ENCODE measurements at regions not wholly inside any gene's neighbourhood (a gene's known extent, or its start where the extent isn't known, plus 50 kb on each side); places are given as distances from the start of the nearest gene placed in this dataset.

DNA sequence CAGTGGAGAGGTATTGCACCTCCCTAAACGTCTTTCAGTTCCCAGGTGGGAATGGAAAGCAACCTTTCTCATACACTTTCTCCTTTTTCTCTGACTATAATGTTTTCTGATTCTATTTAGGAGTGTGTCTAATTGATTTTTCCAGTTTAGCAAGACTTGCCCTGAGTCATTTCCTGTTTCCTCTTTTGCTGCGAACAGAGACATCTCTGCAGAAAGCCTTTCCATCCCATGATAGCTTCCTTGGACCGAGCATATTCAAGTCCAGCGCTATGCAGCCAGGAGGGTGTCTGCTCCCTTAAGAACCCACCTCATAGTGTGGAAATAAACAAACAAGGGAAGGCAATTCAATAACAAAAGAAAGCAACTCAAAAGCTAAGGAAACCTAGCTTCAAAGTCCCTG is 60.0 kb upstream of the CDH6 start:
- TF ChIP-seq CTCF (IDR thresholded peaks at IDR 0.05): no peak
- no peak for TF ChIP-seq POLR2A (IDR thresholded peaks at IDR 0.05)
- no peak for TF ChIP-seq POLR2AphosphoS5 (IDR thresholded peaks at IDR 0.05; ENCODE audit: insufficient read depth in 1 of 2, low read depth in 1 of 2)
